NB4 (cell line): ENCODE measurements at regions not wholly inside any gene's neighbourhood (a gene's known extent, or its start where the extent isn't known, plus 50 kb on each side); places are given as distances from the start of the nearest gene placed in this dataset.

Source experiments
- CTCF ChIP-seq: IDR thresholded peaks from one replicate; pipeline ENCODE4 v1.5.1; 2012; ENCODE audit warnings: low read depth, low read length
- MAX ChIP-seq: IDR thresholded peaks from 2 replicates; pipeline ENCODE4 v1.6.1; 2011; ENCODE audit warnings: low read depth, low read length
- MYC ChIP-seq: IDR thresholded peaks from 2 replicates; pipeline ENCODE4 v1.6.1; 2011; ENCODE audit warnings: low read depth, low read length
- POLR2A ChIP-seq: IDR thresholded peaks from 2 replicates; pipeline ENCODE4 v1.6.1; 2011; ENCODE audit warnings: mild to moderate bottlenecking; ENCODE audit not compliant: insufficient read length; ENCODE audit errors: extremely low read depth

GRCh38 chr4:43243433-43244116 is 351.1 kb downstream of the GRXCR1 start:
- TF ChIP-seq CTCF (no peak), POLR2A (no peak), MAX (no peak), MYC (no peak)
